Left renal pelvis (tissue), 4 donors: ENCODE measurements at regions not wholly inside any gene's neighbourhood (a gene's known extent, or its start where the extent isn't known, plus 50 kb on each side); places are given as distances from the start of the nearest gene placed in this dataset.

Source experiments
- DNase-seq, 4 donors: peaks; one replicate each; pipeline ENCODE4 v3.0.0-alpha.2; 2013; ENCODE audit warnings: low read depth in 4 of 4, low spot score in 3 of 4

DNA sequence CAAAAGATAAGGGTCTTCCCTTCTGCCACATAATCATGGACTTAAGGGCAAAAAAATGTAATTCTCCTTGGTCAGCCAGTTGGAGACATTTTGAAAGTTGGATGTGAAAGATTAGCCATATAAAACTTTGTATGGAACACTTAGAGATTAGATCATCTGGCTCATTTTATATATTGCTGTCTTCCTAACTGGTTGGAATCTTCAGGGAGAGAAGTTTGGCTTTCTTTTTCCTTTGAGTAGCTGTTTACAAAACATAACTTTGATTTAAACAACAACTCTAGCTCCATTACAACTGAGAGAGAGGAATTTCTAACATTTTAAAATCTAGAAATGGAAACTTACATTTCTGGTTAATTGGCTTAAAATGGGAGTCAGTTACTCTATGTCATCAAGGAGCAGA lies 132.7 kb downstream of the RDH14 start:
- DNase-seq = no peak

DNA sequence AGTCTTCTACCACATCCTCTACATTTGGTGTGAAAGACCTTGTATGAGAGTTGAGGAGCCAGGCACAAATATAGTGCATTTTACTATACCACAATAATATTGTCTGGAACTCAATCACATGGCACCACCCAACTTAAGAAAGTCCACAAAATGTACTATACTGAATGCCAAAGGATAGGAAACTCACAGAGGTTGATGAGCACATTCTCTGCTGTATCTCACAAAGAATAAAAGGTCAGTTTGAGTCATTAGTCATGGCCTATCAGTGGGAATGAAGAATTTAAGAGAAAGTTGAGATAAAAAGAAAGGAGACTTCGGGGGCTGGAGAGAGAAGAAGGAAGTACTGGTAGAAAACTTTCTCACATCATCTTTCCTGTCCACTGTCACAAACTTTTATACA lies 134.3 kb downstream of the RDH14 start:
- DNase-seq = no peak

DNA sequence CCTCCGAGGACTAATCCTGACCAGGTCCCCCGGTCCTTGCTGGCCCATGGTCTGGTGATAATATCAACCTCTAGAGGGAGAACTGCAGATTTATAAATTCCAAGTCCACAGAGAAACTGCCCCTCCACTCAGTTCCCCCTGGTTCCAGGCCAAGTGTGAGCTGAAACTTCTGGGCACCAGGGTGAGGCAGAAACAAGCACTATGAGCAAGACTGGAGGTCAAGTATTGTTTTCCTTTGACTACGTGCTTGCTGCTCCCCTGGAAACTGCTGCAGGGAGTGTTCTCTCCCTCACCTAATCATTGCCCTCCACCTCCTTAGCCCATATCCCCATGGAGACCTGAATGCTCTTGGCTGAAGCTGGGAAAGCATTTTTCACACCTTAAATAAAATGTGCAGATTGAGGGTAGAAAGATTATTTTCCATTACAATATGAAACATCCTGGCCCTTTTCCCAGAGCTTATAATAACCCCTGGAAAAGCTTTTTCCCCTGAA lies 135.2 kb downstream of the RDH14 start:
- DNase-seq = no peak

DNA sequence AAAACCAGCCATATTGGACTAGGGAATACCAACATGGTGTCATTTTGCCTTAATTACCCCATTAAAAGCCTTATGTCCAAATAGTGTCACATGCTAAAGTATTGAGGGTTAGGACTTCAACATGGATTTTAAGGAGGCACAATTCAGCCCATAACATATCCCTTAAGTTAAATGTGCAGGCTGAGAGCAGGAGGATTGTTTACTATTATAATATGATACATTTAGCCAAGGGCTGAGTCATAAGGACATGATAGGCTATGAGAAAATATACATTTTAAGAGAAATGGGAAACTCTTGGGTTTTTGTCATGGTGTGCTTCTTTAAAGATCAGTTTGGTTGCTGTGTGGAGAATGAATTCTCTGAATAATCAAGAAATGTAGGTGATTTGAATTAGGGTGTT lies 136.8 kb downstream of the RDH14 start:
- DNase-seq = no peak

DNA sequence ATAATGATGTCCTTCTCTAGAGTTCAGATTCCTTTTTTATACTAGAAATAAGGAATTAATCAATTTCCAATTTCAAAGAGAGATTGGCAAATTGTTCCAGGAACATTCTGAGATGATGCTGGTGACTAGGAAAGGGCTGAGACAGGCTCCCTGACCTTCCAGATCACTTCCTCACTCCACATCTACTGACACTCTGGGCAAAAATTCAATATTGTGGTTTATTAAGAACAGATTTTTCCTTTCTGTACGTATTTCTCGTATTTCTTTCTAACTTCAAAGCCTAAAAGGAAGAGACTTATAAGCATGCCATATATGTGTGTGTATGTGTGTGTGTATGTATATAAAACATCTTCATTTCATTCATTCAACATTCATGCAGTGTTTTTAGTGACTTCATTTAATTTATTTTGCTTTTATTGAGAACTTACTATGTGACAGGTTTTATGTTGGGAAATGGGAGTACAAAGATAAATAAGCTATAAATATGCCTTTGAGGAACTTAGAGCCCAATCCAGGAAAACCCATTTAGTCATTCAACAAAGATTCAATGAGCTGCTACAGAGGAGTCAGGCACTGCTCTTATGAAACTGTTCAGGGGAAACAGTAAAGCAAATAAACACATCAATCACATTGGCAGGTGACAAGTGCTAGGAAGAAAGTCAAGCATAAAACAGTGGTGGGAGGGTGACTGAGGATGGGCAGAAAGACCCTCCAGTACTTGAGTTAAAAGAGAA lies 137.9 kb downstream of the RDH14 start:
- DNase-seq = no peak

DNA sequence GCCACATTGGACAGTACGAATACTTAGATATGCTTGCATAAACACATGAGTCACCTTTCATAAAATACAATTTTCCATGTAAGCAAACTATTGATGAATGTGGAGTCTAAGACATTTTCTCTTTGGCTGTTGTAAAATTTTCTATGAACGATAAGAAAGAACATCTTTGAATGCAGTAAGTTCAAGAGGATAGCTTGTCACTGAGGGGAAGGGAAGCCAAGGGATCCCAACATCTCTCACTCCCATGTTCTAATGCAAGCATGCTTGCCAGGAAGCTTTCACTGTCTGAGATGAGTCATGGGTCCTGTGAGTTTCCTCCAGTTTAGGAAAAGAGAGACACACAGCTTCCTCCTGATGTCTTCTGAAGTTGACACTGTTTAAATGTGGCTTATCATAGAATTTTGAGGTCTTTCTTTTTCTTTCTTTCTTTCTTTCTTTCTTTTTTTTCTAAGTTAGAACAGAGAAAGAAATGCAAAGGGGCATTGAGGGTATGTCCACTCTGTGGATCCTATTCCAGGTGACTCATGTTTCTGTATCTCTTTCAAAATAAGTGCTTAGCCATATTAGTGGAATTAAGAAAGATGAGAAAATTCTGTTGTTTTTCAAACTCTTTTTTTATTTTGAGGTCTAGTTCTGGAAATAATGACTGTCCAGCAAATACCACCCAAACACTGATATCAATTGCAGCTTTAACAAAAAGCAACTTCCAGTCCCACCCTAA lies 146.6 kb downstream of the RDH14 start:
- no peak for DNase-seq

DNA sequence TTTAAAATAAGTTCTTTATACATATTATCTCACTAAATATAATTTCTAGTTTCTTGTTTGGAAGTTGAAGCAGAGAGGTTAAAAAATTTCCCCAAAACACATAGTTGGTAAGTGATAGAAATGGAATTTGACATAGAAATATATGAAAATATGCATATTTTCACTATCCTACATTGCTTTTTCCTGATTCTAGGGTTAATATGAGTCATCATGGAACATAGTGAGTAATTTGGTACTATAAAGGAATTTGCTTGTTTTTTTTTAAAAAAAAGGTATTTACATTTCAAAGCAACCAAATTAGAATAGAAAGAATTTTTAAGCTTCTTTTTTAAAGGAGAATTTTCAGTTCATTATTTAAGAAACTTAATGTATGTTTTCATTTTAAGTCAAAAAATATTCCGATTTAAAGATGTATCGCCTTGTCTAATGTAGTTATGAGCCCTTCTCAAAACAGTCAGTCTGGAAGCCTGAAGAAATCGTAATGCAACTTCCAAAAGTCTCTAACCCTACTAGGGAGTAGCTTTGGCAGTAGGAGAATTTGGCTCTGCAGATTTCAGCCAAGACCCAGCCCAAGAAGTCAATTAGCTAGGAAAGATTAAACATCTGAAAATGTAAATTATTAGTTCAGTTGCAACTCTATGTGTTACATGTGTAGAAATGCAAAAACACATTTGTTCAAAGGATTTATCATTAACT lies 147.3 kb downstream of the RDH14 start:
- DNase-seq = no peak

DNA sequence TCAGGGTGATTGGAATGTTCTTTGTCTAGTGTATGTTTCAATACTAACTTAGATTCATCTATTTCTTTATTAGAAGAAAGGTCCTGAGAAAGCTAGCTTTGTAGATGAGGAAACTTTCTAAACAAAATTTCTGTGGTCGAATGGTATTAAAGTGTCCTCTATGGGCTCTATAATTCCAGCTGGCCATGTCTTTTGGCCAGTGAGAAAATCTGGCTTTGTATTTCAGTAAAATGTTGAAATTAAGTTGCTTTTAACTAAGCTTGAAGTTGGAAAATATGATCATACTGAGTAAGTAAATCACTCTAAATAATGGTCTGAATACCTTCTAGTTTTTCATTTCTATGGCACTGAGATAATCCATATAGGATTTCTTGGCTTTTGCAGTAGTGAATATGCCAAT lies 148.8 kb downstream of the RDH14 start:
- no peak for DNase-seq

DNA sequence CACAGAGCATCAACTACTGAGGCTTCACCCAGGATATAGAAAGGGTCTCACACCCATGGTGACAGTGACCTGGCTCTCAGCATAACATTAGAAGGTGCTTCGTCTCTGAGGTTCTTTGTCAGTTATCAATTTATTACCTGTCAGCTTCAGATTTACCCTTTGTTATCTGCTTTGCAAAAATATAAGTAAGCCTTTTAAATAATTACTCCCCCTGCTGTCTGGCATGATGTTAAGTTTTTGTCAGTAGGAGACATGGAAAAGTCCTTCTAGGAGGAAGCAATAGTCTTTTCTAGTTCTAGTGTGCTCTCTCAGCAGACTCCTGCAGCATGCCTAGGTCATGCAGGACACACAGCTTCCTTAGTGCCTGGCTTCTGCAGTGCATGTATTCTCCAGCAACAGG lies 149.9 kb downstream of the RDH14 start:
- no peak for DNase-seq

DNA sequence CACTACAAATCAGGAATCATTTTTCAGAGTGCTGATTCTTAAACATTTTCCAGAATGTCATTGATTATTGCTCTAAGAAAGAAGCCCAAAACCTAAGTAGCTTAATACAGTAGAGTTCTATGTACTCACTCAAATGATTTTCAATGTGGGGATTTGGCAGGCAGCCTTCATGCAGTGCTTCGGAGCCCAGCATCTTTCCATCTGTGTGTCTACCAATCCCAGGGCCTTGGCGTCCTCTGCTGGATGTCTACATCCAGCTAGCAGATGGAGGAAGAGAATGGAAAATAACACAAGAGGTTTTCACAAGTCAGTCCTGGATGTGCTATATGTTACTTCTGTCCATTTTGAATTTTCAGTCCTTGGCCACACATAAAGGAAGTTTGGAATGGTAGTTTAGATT lies 151.8 kb downstream of the RDH14 start:
- no peak for DNase-seq

DNA sequence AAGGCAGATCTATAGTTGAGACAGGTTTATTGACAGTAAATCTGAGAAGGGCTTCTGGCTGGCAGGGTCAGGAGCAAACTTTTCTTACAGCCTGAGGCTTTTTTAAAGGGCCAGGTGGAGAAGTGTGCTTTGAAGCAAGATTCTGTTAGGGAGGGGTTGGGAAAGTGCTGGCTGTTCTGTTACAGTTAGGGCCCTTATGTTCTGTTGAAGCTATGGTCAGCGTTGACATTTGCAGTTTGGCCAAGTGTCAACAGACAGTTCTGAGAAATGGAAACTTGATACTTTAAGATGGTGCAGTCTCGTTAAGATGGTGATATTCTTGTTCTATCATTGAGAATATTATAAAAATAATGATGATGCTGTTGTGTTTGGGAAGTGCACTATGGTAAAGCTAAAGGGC lies 154.2 kb downstream of the RDH14 start:
- DNase-seq = no peak

DNA sequence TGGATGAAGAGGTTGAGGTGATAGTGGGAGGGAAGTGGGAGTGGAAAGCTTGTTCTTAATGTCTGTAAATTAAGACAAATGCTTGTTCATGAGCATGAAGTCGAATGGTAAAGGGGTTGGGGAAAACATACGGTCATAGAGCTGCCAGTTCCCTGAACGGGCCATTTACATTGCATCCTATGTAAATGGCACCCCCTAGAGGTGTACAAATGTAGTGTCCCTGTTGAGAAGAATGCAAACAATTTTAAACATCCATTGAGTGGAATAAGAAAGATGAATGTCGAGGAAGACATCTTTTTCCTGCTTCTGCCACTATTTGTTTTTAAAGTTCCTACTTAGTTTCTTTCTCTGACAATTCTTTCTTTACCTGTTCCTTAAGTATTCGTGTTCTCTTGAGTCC lies 155.7 kb downstream of the RDH14 start:
- no peak for DNase-seq

DNA sequence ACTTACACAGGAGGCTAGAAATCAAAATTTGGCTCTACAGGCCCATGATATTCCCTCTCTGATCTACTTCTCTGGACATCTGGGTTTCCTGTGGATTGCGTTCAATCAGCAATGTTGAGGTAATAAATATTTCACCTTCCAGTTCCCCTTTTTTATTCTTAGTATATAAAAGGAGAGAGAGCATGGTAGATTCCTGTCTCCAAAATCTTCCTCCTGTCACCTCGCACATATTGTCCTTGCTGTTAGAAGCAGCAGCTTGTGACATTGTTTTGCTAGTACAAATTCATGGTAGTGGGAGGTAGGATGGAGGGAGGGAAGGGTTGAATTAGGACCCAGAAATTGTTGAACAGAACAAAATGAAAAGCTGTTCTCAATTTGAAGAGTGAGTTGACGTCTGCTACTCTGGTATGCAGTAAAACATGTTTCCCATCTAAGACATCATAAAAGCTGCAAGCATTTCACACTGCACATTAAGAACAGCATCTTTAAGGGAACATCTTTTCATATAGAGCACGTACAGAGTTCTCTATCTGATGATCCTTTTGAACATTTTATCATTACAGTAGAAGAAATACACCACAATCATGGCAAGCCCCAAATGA lies 156.4 kb downstream of the RDH14 start:
- no peak for DNase-seq

DNA sequence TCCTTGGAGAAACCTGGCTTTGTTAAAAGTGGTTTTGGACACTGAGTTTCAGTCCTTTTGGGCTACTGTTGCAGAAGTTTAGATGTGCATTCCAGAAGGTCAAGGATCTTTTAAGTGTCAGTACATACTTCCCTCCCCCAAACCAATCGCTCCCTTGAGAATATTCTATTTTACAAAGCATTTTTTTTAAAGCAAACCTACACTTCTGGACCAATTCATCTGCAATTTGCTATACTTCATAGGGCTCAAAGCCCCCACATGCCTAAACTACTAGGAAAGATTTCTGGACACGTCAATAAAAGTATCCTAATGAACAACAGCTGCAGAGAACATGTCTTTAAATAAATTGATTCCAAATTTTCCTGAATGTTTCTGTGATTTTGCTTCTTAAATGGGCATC lies 157.6 kb downstream of the RDH14 start:
- no peak for DNase-seq

DNA sequence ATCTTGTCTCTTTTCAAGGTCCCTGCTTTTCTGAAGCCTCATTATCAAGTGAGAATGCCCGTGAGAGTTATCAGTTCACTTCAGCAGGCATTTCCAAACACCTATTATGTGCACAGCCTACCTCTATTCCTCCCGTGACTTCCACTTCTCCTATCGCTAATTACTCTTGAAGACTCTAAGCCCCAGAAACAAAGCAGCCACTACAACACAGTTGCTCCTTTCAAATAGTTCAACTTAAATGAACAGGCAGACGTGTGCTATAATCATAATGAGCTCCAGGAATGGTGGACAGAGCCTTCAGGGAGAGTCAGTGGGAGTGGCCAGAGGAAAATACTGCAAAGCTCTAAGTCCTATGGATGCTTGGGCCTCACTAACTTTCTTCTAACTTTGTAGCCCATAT lies 159.0 kb downstream of the RDH14 start:
- no peak for DNase-seq

DNA sequence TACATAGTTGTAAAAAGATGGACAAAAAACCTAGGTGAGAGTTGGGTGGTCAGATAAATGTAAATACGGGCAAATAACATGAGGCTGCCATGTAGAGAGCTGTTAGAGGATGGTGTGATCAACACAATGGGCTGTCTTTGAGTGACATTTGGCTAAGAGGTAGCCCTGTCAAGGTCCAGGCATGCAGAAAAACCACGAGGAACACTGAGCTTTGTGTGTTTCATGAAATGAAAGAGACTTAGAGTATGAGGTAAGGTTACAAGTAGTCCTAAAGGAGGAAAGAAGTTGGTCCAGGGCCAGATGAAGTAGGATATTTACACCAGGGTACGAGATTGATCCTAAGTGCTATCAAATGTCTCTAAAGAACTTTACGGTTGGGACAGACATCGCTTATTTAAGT lies 160.9 kb downstream of the RDH14 start:
- DNase-seq = no peak

DNA sequence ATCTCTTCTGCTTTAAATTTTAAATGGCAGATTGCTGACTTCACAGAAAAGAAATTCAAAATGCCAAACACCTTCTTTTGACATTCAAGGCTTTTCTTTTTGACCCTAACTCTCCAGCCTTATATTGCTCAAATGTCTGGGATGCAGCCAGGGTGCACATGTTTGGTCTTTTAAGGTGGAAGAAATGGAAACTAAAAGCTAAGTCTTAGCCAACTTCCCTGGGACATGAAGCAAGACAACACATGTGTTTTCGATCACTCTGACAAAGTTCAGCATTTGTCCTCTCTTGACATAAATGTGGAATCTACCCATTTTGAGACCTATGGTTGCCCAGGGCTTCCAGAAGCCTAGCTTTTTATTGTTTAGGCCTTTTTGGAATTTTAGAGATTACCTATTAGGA lies 161.6 kb downstream of the RDH14 start:
- DNase-seq = no peak

DNA sequence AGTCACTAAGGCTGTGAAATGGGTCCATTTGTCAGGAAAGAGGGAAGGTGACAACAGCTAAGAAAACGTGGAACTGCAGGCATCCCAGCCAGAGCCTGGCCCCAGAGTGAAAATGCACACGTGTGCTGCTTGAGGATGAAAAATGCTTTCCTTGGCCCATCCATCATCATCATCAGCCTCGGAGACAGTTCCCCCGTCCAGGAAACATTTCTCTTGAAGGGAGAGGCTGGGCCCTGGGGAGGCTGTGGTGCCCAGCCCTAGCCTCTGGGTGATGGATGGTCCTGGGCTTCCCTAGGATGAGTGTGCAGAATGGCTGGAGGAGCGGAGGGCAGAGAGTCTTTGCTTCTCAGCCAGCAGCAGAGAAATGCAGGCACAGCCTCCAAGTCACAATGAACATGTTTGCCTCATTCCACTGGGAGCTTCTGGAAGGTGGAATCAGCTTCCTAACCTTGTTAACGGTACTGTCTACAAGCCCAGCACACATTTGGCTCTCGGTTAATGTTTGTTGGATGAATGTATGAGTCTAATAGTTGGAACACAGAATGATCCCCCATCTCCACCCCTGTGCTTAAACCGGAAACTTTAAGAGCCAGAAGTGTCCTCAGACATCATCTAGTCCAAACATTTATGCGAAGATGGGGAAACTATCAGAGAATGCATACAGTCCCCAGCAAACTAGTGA lies 164.0 kb downstream of the RDH14 start:
- no peak for DNase-seq

DNA sequence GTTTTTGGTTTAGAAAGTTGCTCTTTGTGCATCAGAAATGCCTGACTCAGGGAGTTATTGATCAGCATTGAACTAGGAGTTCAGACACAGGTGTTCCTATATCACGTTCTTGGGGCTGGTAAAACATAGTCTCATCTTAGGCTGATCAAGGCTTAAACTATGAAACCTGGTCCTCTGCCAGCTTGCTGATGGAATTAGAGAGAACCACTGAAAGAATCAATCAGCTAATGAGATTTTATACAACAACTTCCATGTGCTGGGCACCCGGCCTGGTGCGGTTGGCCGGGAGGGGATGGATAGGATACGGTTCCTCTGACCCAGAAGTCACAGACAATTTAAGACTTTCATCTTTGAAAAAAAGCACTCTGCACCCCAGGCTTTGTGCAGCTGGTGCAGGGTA lies 164.9 kb downstream of the RDH14 start:
- no peak for DNase-seq

DNA sequence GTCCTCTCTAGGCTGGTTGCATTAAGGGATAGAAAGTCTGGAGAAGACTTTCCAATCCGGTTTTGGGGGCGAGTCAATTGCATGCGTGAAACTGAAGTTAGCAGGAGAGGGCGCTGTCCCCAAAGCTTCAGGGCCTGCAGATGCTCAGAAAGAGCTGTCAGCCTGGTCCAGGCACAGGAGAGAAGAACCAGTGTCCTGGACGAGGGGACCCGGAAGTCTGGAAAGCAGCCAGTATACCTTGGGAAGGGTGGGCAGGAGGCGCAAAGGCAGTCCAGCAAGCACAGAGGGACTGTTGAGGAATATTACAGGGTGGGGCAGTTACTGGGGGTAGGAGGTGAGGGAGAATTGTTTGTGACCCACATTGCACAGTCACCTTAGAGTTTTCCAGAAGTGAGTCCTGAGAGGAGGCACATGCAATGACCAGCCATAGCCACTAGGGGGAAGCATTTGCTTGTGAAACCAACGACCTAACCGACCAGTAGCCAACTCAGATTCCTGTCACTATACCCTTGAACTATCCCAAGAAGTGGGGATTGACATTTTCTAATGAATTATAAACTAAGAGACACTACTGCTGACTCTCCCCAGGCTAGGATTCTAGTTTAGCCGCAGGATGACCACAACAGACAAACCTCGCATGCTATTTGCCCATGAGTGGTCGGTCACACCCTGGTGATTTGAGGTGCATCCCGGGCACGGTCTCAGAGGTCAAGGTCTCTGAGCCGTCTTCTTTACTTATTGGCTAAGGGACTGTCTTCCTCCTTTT lies 172.8 kb downstream of the RDH14 start:
- DNase-seq = peak; percentile 53 to 76 (median 60)
